HEK293 (cell line): ENCODE measurements at regions not wholly inside any gene's neighbourhood (a gene's known extent, or its start where the extent isn't known, plus 50 kb on each side); places are given as distances from the start of the nearest gene placed in this dataset.

Experiments
- CTCF ChIA-PET: fragments of 350-600 bp; formaldehyde crosslinking; extraction: SDS; loops from one replicate; lab custom pipeline; 2021; ENCODE audit warnings: antibody characterized with exemption; lab: Yijun Ruan, JAX
- POLR2A ChIA-PET: fragments of 300-600 bp; formaldehyde crosslinking; extraction: SDS; loops from one replicate; lab custom pipeline; 2020; ENCODE audit warnings: antibody characterized with exemption, inconsistent platforms; lab: Yijun Ruan, JAX
- H3K27ac ChIP-seq: fragments of 200-500 bp; sonication (Bioruptor generic); 2 replicates; pipeline ENCODE4 v1.5.1; 2014; ENCODE audit warnings: low read depth, low read length, control low read depth, inconsistent platforms; ENCODE audit errors: extremely low read depth
- H3K36me3 ChIP-seq, 2 experiments: fragments of 200-500 bp in 1 of 2; sonication (Bioruptor generic) in 1 of 2; 1 replicate in 1 of 2; 2 replicates in 1 of 2; pipeline ENCODE4 v1.5.1; 2014 to 2017; ENCODE audit warnings: inconsistent platforms in 2 of 2, low read length in 2 of 2; ENCODE audit not compliant: control insufficient read depth in 2 of 2, insufficient read depth in 1 of 2
- H3K4me1 ChIP-seq: fragments of 200-500 bp; sonication (Bioruptor generic); 2 replicates; pipeline ENCODE4 v1.5.1; 2014; ENCODE audit warnings: mild to moderate bottlenecking, low read length, inconsistent platforms; ENCODE audit not compliant: control insufficient read depth, insufficient read depth
- H3K4me3 ChIP-seq: 2 replicates; pipeline ENCODE4 v1.5.1; 2011; ENCODE audit warnings: low read depth, mild to moderate bottlenecking, control low read depth, low read length, moderate library complexity
- H3K9me3 ChIP-seq: fragments of 200-500 bp; sonication (Bioruptor generic); 2 replicates; pipeline ENCODE4 v1.5.1; 2014; ENCODE audit warnings: low read depth, low read length, inconsistent platforms; ENCODE audit not compliant: control insufficient read depth, insufficient read depth
- ATF2 ChIP-seq: fragments of 450-650 bp; formaldehyde crosslinking; IDR thresholded peaks from 2 replicates; pipeline ENCODE4 v1.5.1; 2016; ENCODE audit warnings: missing biosample characterization, missing genetic modification characterization, low read depth
- GLI4 ChIP-seq: fragments of 450-650 bp; formaldehyde crosslinking; IDR thresholded peaks from 2 replicates; pipeline ENCODE4 v1.5.1; 2016; ENCODE audit warnings: missing biosample characterization, missing genetic modification characterization
- GLIS1 ChIP-seq: fragments of 450-650 bp; formaldehyde crosslinking; IDR thresholded peaks from 2 replicates; pipeline ENCODE4 v1.5.1; 2016; ENCODE audit warnings: missing biosample characterization, missing genetic modification characterization
- HOXA7 ChIP-seq: sonication (generic); formaldehyde crosslinking; IDR thresholded peaks from 2 replicates; pipeline ENCODE4 v1.8.1; 2022; ENCODE audit warnings: missing genetic modification reagents, borderline replicate concordance
- KLF17 ChIP-seq: fragments of 450-650 bp; formaldehyde crosslinking; IDR thresholded peaks from 2 replicates; pipeline ENCODE4 v1.5.1; 2016; ENCODE audit warnings: missing biosample characterization, missing genetic modification characterization
- KLF8 ChIP-seq: fragments of 450-650 bp; formaldehyde crosslinking; IDR thresholded peaks from 2 replicates; pipeline ENCODE4 v1.5.1; 2016; ENCODE audit warnings: missing biosample characterization, missing genetic modification characterization
- PRDM10 ChIP-seq: fragments of 450-650 bp; formaldehyde crosslinking; IDR thresholded peaks from 2 replicates; pipeline ENCODE4 v1.5.1; 2016; ENCODE audit warnings: missing biosample characterization, missing genetic modification characterization
- PRDM6 ChIP-seq: fragments of 450-650 bp; formaldehyde crosslinking; IDR thresholded peaks from 2 replicates; pipeline ENCODE4 v1.5.1; 2017; ENCODE audit warnings: missing biosample characterization, missing genetic modification characterization
- ZBTB48 ChIP-seq: fragments of 450-650 bp; formaldehyde crosslinking; IDR thresholded peaks from 2 replicates; pipeline ENCODE4 v1.5.1; 2016; ENCODE audit warnings: missing biosample characterization, missing genetic modification characterization
- ZNF138 ChIP-seq: fragments of 450-650 bp; formaldehyde crosslinking; IDR thresholded peaks from 2 replicates; pipeline ENCODE4 v1.5.1; 2016; ENCODE audit warnings: missing biosample characterization, missing genetic modification characterization, borderline replicate concordance
- ZNF2 ChIP-seq: fragments of 450-650 bp; formaldehyde crosslinking; IDR thresholded peaks from 2 replicates; pipeline ENCODE4 v1.5.1; 2016; ENCODE audit warnings: missing biosample characterization, missing genetic modification characterization
- ZNF223 ChIP-seq: fragments of 450-650 bp; formaldehyde crosslinking; IDR thresholded peaks from 2 replicates; pipeline ENCODE4 v1.5.1; 2016; ENCODE audit warnings: missing biosample characterization, missing genetic modification characterization
- ZNF23 ChIP-seq: fragments of 450-650 bp; formaldehyde crosslinking; IDR thresholded peaks from 2 replicates; pipeline ENCODE4 v1.5.1; 2016; ENCODE audit warnings: missing biosample characterization, missing genetic modification characterization, borderline replicate concordance
- ZNF292 ChIP-seq: fragments of 450-650 bp; formaldehyde crosslinking; IDR thresholded peaks from 2 replicates; pipeline ENCODE4 v1.5.1; 2016; ENCODE audit warnings: low read depth, missing biosample characterization, missing genetic modification characterization, borderline replicate concordance
- ZNF302 ChIP-seq: fragments of 450-650 bp; formaldehyde crosslinking; IDR thresholded peaks from 2 replicates; pipeline ENCODE4 v1.5.1; 2016; ENCODE audit warnings: missing biosample characterization, missing genetic modification characterization, low read depth
- ZNF514 ChIP-seq: fragments of 450-650 bp; formaldehyde crosslinking; IDR thresholded peaks from 2 replicates; pipeline ENCODE4 v1.5.1; 2016; ENCODE audit warnings: missing biosample characterization, missing genetic modification characterization
- ZNF521 ChIP-seq: fragments of 450-650 bp; formaldehyde crosslinking; IDR thresholded peaks from 2 replicates; pipeline ENCODE4 v1.5.1; 2017; ENCODE audit warnings: missing biosample characterization, mild to moderate bottlenecking, missing genetic modification characterization
- ZNF558 ChIP-seq: fragments of 450-650 bp; formaldehyde crosslinking; IDR thresholded peaks from 2 replicates; pipeline ENCODE4 v1.5.1; 2016; ENCODE audit warnings: missing biosample characterization, missing genetic modification characterization
- ZNF596 ChIP-seq: fragments of 450-650 bp; IDR thresholded peaks from 2 replicates; pipeline ENCODE4 v1.5.0; 2018; ENCODE audit warnings: missing biosample characterization, mild to moderate bottlenecking, missing genetic modification characterization, moderate library complexity
- ZNF600 ChIP-seq: fragments of 450-650 bp; formaldehyde crosslinking; IDR thresholded peaks from 2 replicates; pipeline ENCODE4 v1.5.1; 2016; ENCODE audit warnings: missing biosample characterization, missing genetic modification characterization
- ZNF639 ChIP-seq: fragments of 450-650 bp; formaldehyde crosslinking; IDR thresholded peaks from 2 replicates; pipeline ENCODE4 v1.5.1; 2016; ENCODE audit warnings: missing biosample characterization, missing genetic modification characterization
- ZNF670 ChIP-seq: fragments of 450-650 bp; formaldehyde crosslinking; IDR thresholded peaks from 2 replicates; pipeline ENCODE4 v1.5.1; 2016; ENCODE audit warnings: missing biosample characterization, missing genetic modification characterization, low read depth
- ZNF747 ChIP-seq: fragments of 450-650 bp; formaldehyde crosslinking; IDR thresholded peaks from 2 replicates; pipeline ENCODE4 v1.5.1; 2016; ENCODE audit warnings: missing biosample characterization, missing genetic modification characterization
- ZSCAN23 ChIP-seq: fragments of 450-650 bp; formaldehyde crosslinking; IDR thresholded peaks from 2 replicates; pipeline ENCODE4 v1.5.1; 2016; ENCODE audit warnings: missing biosample characterization, missing genetic modification characterization
- ZXDB ChIP-seq: fragments of 450-650 bp; formaldehyde crosslinking; IDR thresholded peaks from 2 replicates; pipeline ENCODE4 v1.5.1; 2016; ENCODE audit warnings: missing biosample characterization, missing genetic modification characterization

GRCh38 chr6:170093658-170094596 is 197.0 kb downstream of the DLL1 start:
- CTCF ChIA-PET: interaction anchor here (0.6 kb wide), 2 partner anchors 83 to 124 kb away, joined by 4 read pairs; no protein-coding TSS in a partner anchor
- H3K9me3 ChIP-seq: no peaks in the 10 kb centered on the region
- H3K4me3 ChIP-seq: no peak overlapping the region
- H3K4me1 ChIP-seq: no peaks in the 10 kb centered on the region
- no peaks in the 10 kb centered on the region for H3K36me3 ChIP-seq
- TF ChIP-seq ZBTB48 (tag by site-specific recombination): no peak
- TF ChIP-seq ZNF600 (tag by site-specific recombination): no peak
- no peak for TF ChIP-seq ZNF558 (tag by site-specific recombination)
- TF ChIP-seq ZNF302 (tag by site-specific recombination): no peak
- TF ChIP-seq KLF17: no peak
- no peak for TF ChIP-seq ZNF223
- no peak for TF ChIP-seq GLI4
- TF ChIP-seq ZNF747 (tag by site-specific recombination): no peak
- TF ChIP-seq ZNF23 (tag by site-specific recombination): no peak
- no peak for TF ChIP-seq ZSCAN23 (tag by site-specific recombination)
- TF ChIP-seq ZXDB (tag by site-specific recombination): no peak
- no peak for TF ChIP-seq PRDM6 (tag by site-specific recombination)
- no peak for TF ChIP-seq ZNF514 (tag by site-specific recombination)
- TF ChIP-seq ZNF292 (tag by site-specific recombination): no peak
- TF ChIP-seq ZNF138 (tag by site-specific recombination): no peak
- TF ChIP-seq GLIS1 (tag by site-specific recombination): no peak
- no peak for TF ChIP-seq ZNF521 (tag by site-specific recombination)
- TF ChIP-seq PRDM10 (tag by site-specific recombination): no peak
- TF ChIP-seq, all 188 proteins: peak for 0
- POLR2A ChIA-PET: interaction anchor here (0.7 kb wide), 1 partner anchor 197 kb away, joined by 4 read pairs; the partner anchor contains the start of gene DLL1
- no peak overlapping the region for H3K27ac ChIP-seq

- Histone ChIP-seq H3K27ac (no peak overlapping the region), H3K36me3 (no peaks in the 10 kb centered on the region), H3K4me1 (no peaks in the 10 kb centered on the region), H3K9me3 (no peaks in the 10 kb centered on the region), H3K4me3 (no peak overlapping the region)
- CTCF ChIA-PET: no interaction called here
- POLR2A ChIA-PET: no interaction called here
- no peak for TF ChIP-seq ATF2
- no peak for TF ChIP-seq ZNF596 (tag by site-specific recombination)
- TF ChIP-seq ZNF670 (tag by site-specific recombination): no peak
- no peak for TF ChIP-seq KLF17
- TF ChIP-seq ZNF2 (tag by site-specific recombination): no peak
- TF ChIP-seq KLF8 (tag by site-specific recombination): no peak
- TF ChIP-seq ZNF639 (tag by site-specific recombination): no peak
- TF ChIP-seq GLIS1 (tag by site-specific recombination): no peak
- no peak for TF ChIP-seq HOXA7 (CRISPR knock-in tag)
Observed at GRCh38 chr6:170093276-170093657, 197.6 kb downstream of the DLL1 start.
